Spleen (tissue), 7 donors: ENCODE measurements at regions not wholly inside any gene's neighbourhood (a gene's known extent, or its start where the extent isn't known, plus 50 kb on each side); places are given as distances from the start of the nearest gene placed in this dataset.

Experiments
- POLR2A ChIP-seq, 3 donors: fragments of 450-650 bp; IDR thresholded peaks; one replicate each; pipeline ENCODE4 v1.5.1; 2017; ENCODE audit warnings: antibody characterized with exemption in 3 of 3, mild to moderate bottlenecking in 1 of 3
- POLR2AphosphoS5 ChIP-seq, 3 donors: sonication (generic); formaldehyde crosslinking; IDR thresholded peaks; one replicate each; pipeline ENCODE4 v1.5.1; 2017; ENCODE audit warnings: antibody characterized with exemption in 3 of 3
- TF ChIP-seq, protein P1 (sequence below), 11 experiments: fragments of 200-600 bp in 7 of 11; fragments of 450-650 bp in 4 of 11; sonication (generic) in 4 of 11; IDR thresholded peaks in 8 of 11; conservative IDR thresholded peaks in 3 of 11; 1 replicate in 7 of 11; 2 replicates in 4 of 11; pipeline versions ENCODE4 v1.4.0 to v1.8.0; 2016 to 2021; ENCODE audit warnings: antibody characterized with exemption in 11 of 11, inconsistent platforms in 4 of 11, mild to moderate bottlenecking in 1 of 11
- donor health status: DM: no; HTN: no; CAD: no; lungs with moderate emphysema.
- donor health status: DM: no; HTN: no; CAD: no.
- donor health status: DM: no; HTN: no; CAD: no.

- TF ChIP-seq POLR2A (IDR thresholded peaks at IDR 0.05) = no peak
- TF ChIP-seq, protein P1, sequence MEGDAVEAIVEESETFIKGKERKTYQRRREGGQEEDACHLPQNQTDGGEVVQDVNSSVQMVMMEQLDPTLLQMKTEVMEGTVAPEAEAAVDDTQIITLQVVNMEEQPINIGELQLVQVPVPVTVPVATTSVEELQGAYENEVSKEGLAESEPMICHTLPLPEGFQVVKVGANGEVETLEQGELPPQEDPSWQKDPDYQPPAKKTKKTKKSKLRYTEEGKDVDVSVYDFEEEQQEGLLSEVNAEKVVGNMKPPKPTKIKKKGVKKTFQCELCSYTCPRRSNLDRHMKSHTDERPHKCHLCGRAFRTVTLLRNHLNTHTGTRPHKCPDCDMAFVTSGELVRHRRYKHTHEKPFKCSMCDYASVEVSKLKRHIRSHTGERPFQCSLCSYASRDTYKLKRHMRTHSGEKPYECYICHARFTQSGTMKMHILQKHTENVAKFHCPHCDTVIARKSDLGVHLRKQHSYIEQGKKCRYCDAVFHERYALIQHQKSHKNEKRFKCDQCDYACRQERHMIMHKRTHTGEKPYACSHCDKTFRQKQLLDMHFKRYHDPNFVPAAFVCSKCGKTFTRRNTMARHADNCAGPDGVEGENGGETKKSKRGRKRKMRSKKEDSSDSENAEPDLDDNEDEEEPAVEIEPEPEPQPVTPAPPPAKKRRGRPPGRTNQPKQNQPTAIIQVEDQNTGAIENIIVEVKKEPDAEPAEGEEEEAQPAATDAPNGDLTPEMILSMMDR (IDR thresholded peaks at IDR 0.05 in 8 of 11, conservative IDR thresholded peaks at IDR 0.05 in 3 of 11) = no peak
- no peak for TF ChIP-seq POLR2AphosphoS5 (IDR thresholded peaks at IDR 0.05)
These were observed 122.0 kb upstream of the CARMIL1 start for GRCh38 chr6:25157183-25157582.
